WTC11 (cell line): ENCODE measurements at regions not wholly inside any gene's neighbourhood (a gene's known extent, or its start where the extent isn't known, plus 50 kb on each side); places are given as distances from the start of the nearest gene placed in this dataset.

Experiments
- ATAC-seq: fragments of 200-7000 bp; cut with Tn5 transposase; 2 replicates; pipeline ENCODE4 v1.10.0; 2021; ENCODE audit warnings: mild to moderate bottlenecking, moderate library complexity
- CTCF ChIA-PET: fragments of 300-600 bp; sonication (Branson Sonifier 250); formaldehyde crosslinking; loops from one replicate; lab custom pipeline; 2021; ENCODE audit warnings: antibody characterized with exemption; lab: Charles Lee
- POLR2A ChIA-PET: fragments of 350-600 bp; sonication (Branson Sonifier 250); formaldehyde crosslinking; loops from one replicate; lab custom pipeline; 2021; ENCODE audit warnings: antibody characterized with exemption; lab: Charles Lee
- DNase-seq: peaks from one replicate; pipeline ENCODE4 v3.0.0; 2021; ENCODE audit warnings: low spot score
- H3K27ac Mint-ChIP-seq: 2 replicates; pipeline ENCODE4 v1.8.0; 2021; ENCODE audit warnings: mixed read lengths
- H3K27me3 Mint-ChIP-seq: 2 replicates; pipeline ENCODE4 v1.8.0; 2021; ENCODE audit warnings: low read depth, mild to moderate bottlenecking, moderate library complexity, mixed read lengths
- H3K36me3 Mint-ChIP-seq: 2 replicates; pipeline ENCODE4 v1.8.0; 2021; ENCODE audit warnings: mixed read lengths
- H3K4me1 Mint-ChIP-seq: 2 replicates; pipeline ENCODE4 v1.8.0; 2022; ENCODE audit warnings: mixed read lengths
- H3K4me3 Mint-ChIP-seq: 2 replicates; pipeline ENCODE4 v1.8.0; 2021; ENCODE audit warnings: mild to moderate bottlenecking, moderate library complexity, mixed read lengths
- H3K9me3 Mint-ChIP-seq: 2 replicates; pipeline ENCODE4 v1.8.0; 2021; ENCODE audit warnings: mixed read lengths
- CREM ChIP-seq: sonication (generic); formaldehyde crosslinking; IDR thresholded peaks from 2 replicates; pipeline ENCODE4 v1.8.1; 2022; ENCODE audit warnings: mild to moderate bottlenecking, missing genetic modification reagents, moderate library complexity
- ELF4 ChIP-seq: sonication (generic); formaldehyde crosslinking; IDR thresholded peaks from 2 replicates; pipeline ENCODE4 v1.8.1; 2022; ENCODE audit warnings: low read depth, mild to moderate bottlenecking, moderate library complexity, missing genetic modification reagents
- ETV6 ChIP-seq: sonication (generic); formaldehyde crosslinking; IDR thresholded peaks from 2 replicates; pipeline ENCODE4 v1.8.1; 2022; ENCODE audit warnings: mild to moderate bottlenecking, missing genetic modification reagents
- GRHL2 ChIP-seq: fragments of 250-450 bp; sonication (Bioruptor Pico); IDR thresholded peaks from 2 replicates; pipeline ENCODE4 v1.8.0; 2022; ENCODE audit warnings: mild to moderate bottlenecking, moderate library complexity; ENCODE audit not compliant: insufficient replicate concordance, severe bottlenecking
- GTF2I ChIP-seq: fragments of 250-450 bp; sonication (Bioruptor Pico); conservative IDR thresholded peaks from 2 replicates; pipeline ENCODE4 v1.4.0; 2021; ENCODE audit warnings: mild to moderate bottlenecking
- HMGA2 ChIP-seq: fragments of 250-450 bp; sonication (Bioruptor Pico); IDR thresholded peaks from 2 replicates; pipeline ENCODE4 v1.4.0; 2021; ENCODE audit warnings: mild to moderate bottlenecking, moderate library complexity
- JAZF1 ChIP-seq: fragments of 250-450 bp; sonication (Bioruptor Pico); IDR thresholded peaks from 2 replicates; pipeline ENCODE4 v1.9.0; 2021; ENCODE audit warnings: moderate library complexity, mild to moderate bottlenecking, inconsistent platforms
- JUN ChIP-seq: sonication (generic); formaldehyde crosslinking; IDR thresholded peaks from 2 replicates; pipeline ENCODE4 v1.8.0; 2023; ENCODE audit warnings: mild to moderate bottlenecking, missing genetic modification reagents
- NR1H2 ChIP-seq: sonication (generic); formaldehyde crosslinking; IDR thresholded peaks from 2 replicates; pipeline ENCODE4 v1.9.0; 2021; ENCODE audit warnings: mild to moderate bottlenecking, moderate library complexity, missing genetic modification reagents
- RELA ChIP-seq: sonication (generic); formaldehyde crosslinking; IDR thresholded peaks from 2 replicates; pipeline ENCODE4 v1.8.1; 2022; ENCODE audit warnings: missing genetic modification reagents, mild to moderate bottlenecking, borderline replicate concordance
- TEAD4 ChIP-seq: sonication (generic); formaldehyde crosslinking; IDR thresholded peaks from 2 replicates; pipeline ENCODE4 v1.8.0; 2022; ENCODE audit warnings: mild to moderate bottlenecking, missing genetic modification reagents
- ZBTB21 ChIP-seq: sonication (generic); formaldehyde crosslinking; IDR thresholded peaks from 2 replicates; pipeline ENCODE4 v1.8.1; 2023; ENCODE audit warnings: mild to moderate bottlenecking, missing genetic modification reagents, borderline replicate concordance
- ZNF138 ChIP-seq: sonication (generic); formaldehyde crosslinking; conservative IDR thresholded peaks from 2 replicates; pipeline ENCODE4 v1.8.1; 2022; ENCODE audit warnings: mild to moderate bottlenecking, moderate library complexity, missing genetic modification reagents
- ZNF219 ChIP-seq: sonication (generic); formaldehyde crosslinking; IDR thresholded peaks from 2 replicates; pipeline ENCODE4 v1.8.0; 2023; ENCODE audit warnings: missing genetic modification reagents, mild to moderate bottlenecking, borderline replicate concordance
- ZNF232 ChIP-seq: sonication (generic); formaldehyde crosslinking; IDR thresholded peaks from 2 replicates; pipeline ENCODE4 v1.8.0; 2022; ENCODE audit warnings: mild to moderate bottlenecking, missing genetic modification reagents
- ZNF396 ChIP-seq: fragments of 250-450 bp; sonication (Bioruptor Pico); IDR thresholded peaks from 2 replicates; pipeline ENCODE4 v1.8.0; 2021; ENCODE audit warnings: mild to moderate bottlenecking, moderate library complexity, borderline replicate concordance
- ZNF416 ChIP-seq: fragments of 250-450 bp; sonication (Bioruptor Pico); IDR thresholded peaks from 2 replicates; pipeline ENCODE4 v1.9.0; 2021; ENCODE audit warnings: mild to moderate bottlenecking, inconsistent platforms
- TF ChIP-seq, protein P1 (sequence below): sonication (generic); formaldehyde crosslinking; IDR thresholded peaks from 2 replicates; pipeline ENCODE4 v1.8.0; 2022; ENCODE audit warnings: mild to moderate bottlenecking, missing genetic modification reagents
- TF ChIP-seq, protein P2 (sequence below): sonication (generic); formaldehyde crosslinking; conservative IDR thresholded peaks from 2 replicates; pipeline ENCODE4 v1.8.1; 2023; ENCODE audit warnings: mild to moderate bottlenecking, low read depth, missing genetic modification reagents, moderate library complexity
- TF ChIP-seq, protein P3 (sequence below): fragments of 250-450 bp; sonication (Bioruptor Pico); IDR thresholded peaks from 2 replicates; pipeline ENCODE4 v1.9.0; 2021; ENCODE audit warnings: mild to moderate bottlenecking
- TF ChIP-seq, protein P4 (sequence below): fragments of 250-450 bp; sonication (Bioruptor Pico); IDR thresholded peaks from 2 replicates; pipeline ENCODE4 v1.9.0; 2021; ENCODE audit warnings: mild to moderate bottlenecking

DNA sequence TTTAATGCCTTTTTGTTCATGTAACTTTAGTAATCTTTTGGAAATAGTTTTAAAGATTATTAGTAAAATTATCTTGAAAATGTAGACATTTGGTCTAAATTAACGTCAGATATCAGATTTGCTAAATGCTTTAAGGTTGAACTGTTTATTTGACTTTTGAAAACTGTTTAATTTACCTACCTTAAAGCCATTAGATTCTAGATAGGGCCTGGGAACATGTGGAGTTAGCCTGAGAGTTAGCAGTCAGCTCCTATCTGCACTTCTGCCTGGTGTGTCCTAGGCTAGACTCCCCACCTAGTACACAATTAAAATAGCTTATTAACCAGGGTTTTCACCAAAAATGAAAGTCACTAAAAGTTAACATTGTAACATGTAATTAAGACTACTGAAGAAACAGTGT is 53.7 kb upstream of the CFAP20DC start:
- Mint-ChIP-seq H3K4me1 (peaks cover 23% of the 10 kb centered on the region), H3K27ac (no peak overlapping the region)
- CTCF ChIA-PET = interaction anchor here (1.1 kb wide), 1 partner anchor 18 kb away, joined by 3 read pairs; no protein-coding TSS in a partner anchor
- TF ChIP-seq ZNF416 (CRISPR knock-in tag) = no peak
- TF ChIP-seq, protein P1, sequence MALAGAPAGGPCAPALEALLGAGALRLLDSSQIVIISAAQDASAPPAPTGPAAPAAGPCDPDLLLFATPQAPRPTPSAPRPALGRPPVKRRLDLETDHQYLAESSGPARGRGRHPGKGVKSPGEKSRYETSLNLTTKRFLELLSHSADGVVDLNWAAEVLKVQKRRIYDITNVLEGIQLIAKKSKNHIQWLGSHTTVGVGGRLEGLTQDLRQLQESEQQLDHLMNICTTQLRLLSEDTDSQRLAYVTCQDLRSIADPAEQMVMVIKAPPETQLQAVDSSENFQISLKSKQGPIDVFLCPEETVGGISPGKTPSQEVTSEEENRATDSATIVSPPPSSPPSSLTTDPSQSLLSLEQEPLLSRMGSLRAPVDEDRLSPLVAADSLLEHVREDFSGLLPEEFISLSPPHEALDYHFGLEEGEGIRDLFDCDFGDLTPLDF (CRISPR knock-in tag) = no peak
- TF ChIP-seq ZNF232 (CRISPR knock-in tag) = no peak
- no peak for TF ChIP-seq JUN (CRISPR knock-in tag)
- TF ChIP-seq ZNF396 (CRISPR knock-in tag) = no peak
- no peak for TF ChIP-seq GRHL2 (CRISPR knock-in tag)
- TF ChIP-seq NR1H2 (CRISPR knock-in tag) = no peak
- TF ChIP-seq, protein P2, sequence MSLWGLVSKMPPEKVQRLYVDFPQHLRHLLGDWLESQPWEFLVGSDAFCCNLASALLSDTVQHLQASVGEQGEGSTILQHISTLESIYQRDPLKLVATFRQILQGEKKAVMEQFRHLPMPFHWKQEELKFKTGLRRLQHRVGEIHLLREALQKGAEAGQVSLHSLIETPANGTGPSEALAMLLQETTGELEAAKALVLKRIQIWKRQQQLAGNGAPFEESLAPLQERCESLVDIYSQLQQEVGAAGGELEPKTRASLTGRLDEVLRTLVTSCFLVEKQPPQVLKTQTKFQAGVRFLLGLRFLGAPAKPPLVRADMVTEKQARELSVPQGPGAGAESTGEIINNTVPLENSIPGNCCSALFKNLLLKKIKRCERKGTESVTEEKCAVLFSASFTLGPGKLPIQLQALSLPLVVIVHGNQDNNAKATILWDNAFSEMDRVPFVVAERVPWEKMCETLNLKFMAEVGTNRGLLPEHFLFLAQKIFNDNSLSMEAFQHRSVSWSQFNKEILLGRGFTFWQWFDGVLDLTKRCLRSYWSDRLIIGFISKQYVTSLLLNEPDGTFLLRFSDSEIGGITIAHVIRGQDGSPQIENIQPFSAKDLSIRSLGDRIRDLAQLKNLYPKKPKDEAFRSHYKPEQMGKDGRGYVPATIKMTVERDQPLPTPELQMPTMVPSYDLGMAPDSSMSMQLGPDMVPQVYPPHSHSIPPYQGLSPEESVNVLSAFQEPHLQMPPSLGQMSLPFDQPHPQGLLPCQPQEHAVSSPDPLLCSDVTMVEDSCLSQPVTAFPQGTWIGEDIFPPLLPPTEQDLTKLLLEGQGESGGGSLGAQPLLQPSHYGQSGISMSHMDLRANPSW (CRISPR knock-in tag) = no peak
- no peak for TF ChIP-seq CREM (CRISPR knock-in tag)
- TF ChIP-seq GTF2I (CRISPR knock-in tag) = no peak
- TF ChIP-seq TEAD4 = no peak
- no peak for TF ChIP-seq ELF4 (CRISPR knock-in tag)
- TF ChIP-seq, all 79 proteins: peak for 0
- Mint-ChIP-seq H3K36me3 (no peaks in the 10 kb centered on the region), H3K9me3 (no peaks in the 10 kb centered on the region), H3K4me3 (no peak overlapping the region), H3K27me3 (peaks cover 14% of the 10 kb centered on the region)
- no peak for ATAC-seq
- DNase-seq = no peak
- POLR2A ChIA-PET = no interaction called here

DNA sequence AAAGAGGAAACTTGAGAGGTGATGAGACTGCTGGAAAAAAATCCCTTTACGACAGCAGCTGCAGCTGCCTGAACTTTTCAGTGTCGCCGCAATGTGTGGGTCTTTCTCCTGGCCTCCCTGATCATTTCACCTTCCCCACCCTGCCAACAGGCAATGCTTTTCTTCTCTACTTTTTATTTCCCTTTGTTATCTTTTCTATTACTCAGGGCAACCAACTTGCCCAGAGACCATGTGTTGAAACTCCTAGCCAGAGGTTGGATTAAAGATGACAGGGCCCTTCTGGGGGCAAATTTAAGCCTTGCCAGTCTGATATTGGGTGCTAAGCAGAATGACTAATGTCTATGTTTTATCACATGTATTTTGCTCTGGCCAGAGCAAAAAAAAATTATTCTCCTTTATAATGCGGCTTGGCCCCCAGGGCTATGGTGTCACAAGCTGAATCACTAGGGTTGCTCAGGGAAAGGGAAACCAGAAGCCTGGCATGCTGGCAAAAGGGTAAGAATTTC is 51.5 kb upstream of the CFAP20DC start:
- Mint-ChIP-seq H3K4me3 (no peak overlapping the region), H3K9me3 (peaks cover 14% of the 10 kb centered on the region), H3K27ac (no peak overlapping the region), H3K4me1 (peaks cover 15% of the 10 kb centered on the region), H3K36me3 (no peaks in the 10 kb centered on the region), H3K27me3 (peaks cover 33% of the 10 kb centered on the region)
- ChIA-PET POLR2A (no interaction called here), CTCF (no interaction called here)
- TF ChIP-seq ZNF138 (CRISPR knock-in tag) = no peak
- TF ChIP-seq NR1H2 (CRISPR knock-in tag) = no peak
- no peak for TF ChIP-seq ETV6 (CRISPR knock-in tag)
- TF ChIP-seq, protein P3, sequence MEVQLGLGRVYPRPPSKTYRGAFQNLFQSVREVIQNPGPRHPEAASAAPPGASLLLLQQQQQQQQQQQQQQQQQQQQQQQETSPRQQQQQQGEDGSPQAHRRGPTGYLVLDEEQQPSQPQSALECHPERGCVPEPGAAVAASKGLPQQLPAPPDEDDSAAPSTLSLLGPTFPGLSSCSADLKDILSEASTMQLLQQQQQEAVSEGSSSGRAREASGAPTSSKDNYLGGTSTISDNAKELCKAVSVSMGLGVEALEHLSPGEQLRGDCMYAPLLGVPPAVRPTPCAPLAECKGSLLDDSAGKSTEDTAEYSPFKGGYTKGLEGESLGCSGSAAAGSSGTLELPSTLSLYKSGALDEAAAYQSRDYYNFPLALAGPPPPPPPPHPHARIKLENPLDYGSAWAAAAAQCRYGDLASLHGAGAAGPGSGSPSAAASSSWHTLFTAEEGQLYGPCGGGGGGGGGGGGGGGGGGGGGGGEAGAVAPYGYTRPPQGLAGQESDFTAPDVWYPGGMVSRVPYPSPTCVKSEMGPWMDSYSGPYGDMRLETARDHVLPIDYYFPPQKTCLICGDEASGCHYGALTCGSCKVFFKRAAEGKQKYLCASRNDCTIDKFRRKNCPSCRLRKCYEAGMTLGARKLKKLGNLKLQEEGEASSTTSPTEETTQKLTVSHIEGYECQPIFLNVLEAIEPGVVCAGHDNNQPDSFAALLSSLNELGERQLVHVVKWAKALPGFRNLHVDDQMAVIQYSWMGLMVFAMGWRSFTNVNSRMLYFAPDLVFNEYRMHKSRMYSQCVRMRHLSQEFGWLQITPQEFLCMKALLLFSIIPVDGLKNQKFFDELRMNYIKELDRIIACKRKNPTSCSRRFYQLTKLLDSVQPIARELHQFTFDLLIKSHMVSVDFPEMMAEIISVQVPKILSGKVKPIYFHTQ (CRISPR knock-in tag) = no peak
- TF ChIP-seq JAZF1 (CRISPR knock-in tag) = no peak
- no peak for TF ChIP-seq ZBTB21 (CRISPR knock-in tag)
- TF ChIP-seq ZNF219 = no peak
- TF ChIP-seq GRHL2 (CRISPR knock-in tag) = no peak
- TF ChIP-seq, protein P4, sequence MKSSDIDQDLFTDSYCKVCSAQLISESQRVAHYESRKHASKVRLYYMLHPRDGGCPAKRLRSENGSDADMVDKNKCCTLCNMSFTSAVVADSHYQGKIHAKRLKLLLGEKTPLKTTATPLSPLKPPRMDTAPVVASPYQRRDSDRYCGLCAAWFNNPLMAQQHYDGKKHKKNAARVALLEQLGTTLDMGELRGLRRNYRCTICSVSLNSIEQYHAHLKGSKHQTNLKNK = no peak
- no peak for TF ChIP-seq RELA (CRISPR knock-in tag)
- no peak for TF ChIP-seq HMGA2 (CRISPR knock-in tag)
- no peak for ATAC-seq
- DNase-seq = no peak
